H9 (cell line): ENCODE measurements at regions not wholly inside any gene's neighbourhood (a gene's known extent, or its start where the extent isn't known, plus 50 kb on each side); places are given as distances from the start of the nearest gene placed in this dataset.

ENCODE experiments used
- DNase-seq: peaks from one replicate; pipeline ENCODE4 v3.0.0-alpha.2; 2017
- H2AFZ ChIP-seq: one replicate; pipeline ENCODE4 v1.6.1; 2013; ENCODE audit warnings: mild to moderate bottlenecking, low read length, control low read depth, moderate library complexity
- H2AK5ac ChIP-seq: 2 replicates; pipeline ENCODE4 v1.6.1; 2013; ENCODE audit warnings: low read length, control low read depth, mixed read lengths; ENCODE audit not compliant: insufficient read length
- H2BK120ac ChIP-seq: one replicate; pipeline ENCODE4 v1.6.1; 2013; ENCODE audit warnings: low read depth, mild to moderate bottlenecking, low read length, control low read depth, inconsistent platforms; ENCODE audit not compliant: poor library complexity, severe bottlenecking
- H2BK12ac ChIP-seq: 2 replicates; pipeline ENCODE4 v1.6.1; 2013; ENCODE audit warnings: low read length, control low read depth, mixed read lengths, low read depth; ENCODE audit not compliant: insufficient read length
- H2BK15ac ChIP-seq: 2 replicates; pipeline ENCODE4 v1.6.1; 2013; ENCODE audit warnings: low read depth, low read length, control low read depth
- H2BK20ac ChIP-seq: one replicate; pipeline ENCODE4 v1.6.1; 2013; ENCODE audit warnings: low read depth, mild to moderate bottlenecking, low read length, control low read depth, inconsistent platforms; ENCODE audit not compliant: poor library complexity, severe bottlenecking
- H2BK5ac ChIP-seq: 2 replicates; pipeline ENCODE4 v1.6.1; 2013; ENCODE audit warnings: low read length, control low read depth, mixed read lengths; ENCODE audit not compliant: insufficient read length
- H3K14ac ChIP-seq: 2 replicates; pipeline ENCODE4 v1.6.1; 2013; ENCODE audit warnings: low read length, control low read depth; ENCODE audit not compliant: insufficient read depth
- H3K18ac ChIP-seq: 2 replicates; pipeline ENCODE4 v1.6.1; 2013; ENCODE audit warnings: low read depth, mild to moderate bottlenecking, mixed read lengths, low read length, control low read depth; ENCODE audit not compliant: insufficient read length
- H3K23ac ChIP-seq: 2 replicates; pipeline ENCODE4 v1.6.1; 2013; ENCODE audit warnings: low read length, control low read depth, mixed read lengths, low read depth; ENCODE audit not compliant: insufficient read length
- H3K23me2 ChIP-seq: 2 replicates; pipeline ENCODE4 v1.6.1; 2013; ENCODE audit warnings: low read depth, mild to moderate bottlenecking, mixed read lengths, low read length, control low read depth; ENCODE audit not compliant: insufficient read length, poor library complexity, severe bottlenecking
- H3K27ac ChIP-seq: 2 replicates; pipeline ENCODE4 v1.5.1; 2013; ENCODE audit warnings: low read length, control low read depth, mixed read lengths, low read depth; ENCODE audit not compliant: insufficient read length
- H3K27me3 ChIP-seq: 2 replicates; pipeline ENCODE4 v1.6.1; 2013; ENCODE audit warnings: low read length, control low read depth, inconsistent platforms; ENCODE audit not compliant: insufficient read depth
- H3K4ac ChIP-seq: 2 replicates; pipeline ENCODE4 v1.6.1; 2013; ENCODE audit warnings: low read depth, mild to moderate bottlenecking, control low read depth, inconsistent platforms, low read length, moderate library complexity
- H3K4me1 ChIP-seq: 2 replicates; pipeline ENCODE4 v1.6.1; 2013; ENCODE audit warnings: low read length, control low read depth, inconsistent platforms; ENCODE audit not compliant: insufficient read depth
- H3K4me2 ChIP-seq: 2 replicates; pipeline ENCODE4 v1.6.1; 2013; ENCODE audit warnings: low read length, control low read depth, mixed read lengths; ENCODE audit not compliant: insufficient read length, insufficient read depth
- H3K56ac ChIP-seq: 2 replicates; pipeline ENCODE4 v1.6.1; 2013; ENCODE audit warnings: low read depth, mild to moderate bottlenecking, mixed read lengths, low read length, control low read depth; ENCODE audit not compliant: insufficient read length
- H3K79me1 ChIP-seq: 2 replicates; pipeline ENCODE4 v1.6.1; 2013; ENCODE audit warnings: low read depth, mild to moderate bottlenecking, moderate library complexity, low read length, control low read depth, inconsistent platforms; ENCODE audit not compliant: insufficient read depth, poor library complexity, severe bottlenecking
- H3K79me2 ChIP-seq: 2 replicates; pipeline ENCODE4 v1.6.1; 2013; ENCODE audit warnings: low read length, control low read depth, inconsistent platforms; ENCODE audit not compliant: insufficient read depth
- H3K9ac ChIP-seq: 2 replicates; pipeline ENCODE4 v1.6.1; 2013; ENCODE audit warnings: low read length, control low read depth, mixed read lengths; ENCODE audit not compliant: insufficient read length; ENCODE audit errors: extremely low read depth
- H3K9me3 ChIP-seq: one replicate; pipeline ENCODE4 v1.6.1; 2013; ENCODE audit warnings: low read depth, low read length, inconsistent platforms; ENCODE audit not compliant: control insufficient read depth
- H3T11ph ChIP-seq: one replicate; pipeline ENCODE4 v1.6.1; 2013; ENCODE audit warnings: mild to moderate bottlenecking, low read length, control low read depth, inconsistent platforms
- H4K20me1 ChIP-seq: one replicate; pipeline ENCODE4 v1.6.1; 2013; ENCODE audit not compliant: control insufficient read depth, insufficient read length, insufficient read depth
- H4K5ac ChIP-seq: 2 replicates; pipeline ENCODE4 v1.6.1; 2013; ENCODE audit warnings: low read depth, mild to moderate bottlenecking, mixed read lengths, low read length, control low read depth; ENCODE audit not compliant: insufficient read length
- H4K8ac ChIP-seq: replicated peaks from 2 replicates; pipeline ENCODE4 v1.6.1; 2013; ENCODE audit warnings: low read length, control low read depth, mixed read lengths, low read depth; ENCODE audit not compliant: insufficient read length
- H4K91ac ChIP-seq: 2 replicates; pipeline ENCODE4 v1.6.1; 2013; ENCODE audit warnings: low read depth, mild to moderate bottlenecking, moderate library complexity, mixed read lengths, low read length, control low read depth; ENCODE audit not compliant: insufficient read length
- H3K27ac Mint-ChIP-seq, 3 experiments: 2 replicates in 2 of 3; 3 replicates in 1 of 3; pipeline ENCODE4 v1.8.0; 2020 to 2021; ENCODE audit warnings: mixed read lengths in 3 of 3, mild to moderate bottlenecking in 1 of 3, moderate library complexity in 1 of 3
- H3K27me3 Mint-ChIP-seq: 2 replicates; pipeline ENCODE4 v1.8.0; 2021; ENCODE audit warnings: low read depth, mild to moderate bottlenecking, moderate library complexity, mixed read lengths
- H3K36me3 Mint-ChIP-seq, 3 experiments: 2 replicates in 2 of 3; 3 replicates in 1 of 3; pipeline ENCODE4 v1.8.0; 2020 to 2021; ENCODE audit warnings: low read depth in 3 of 3, mixed read lengths in 3 of 3; ENCODE audit not compliant: insufficient read depth in 1 of 3
- H3K4me1 Mint-ChIP-seq, 2 experiments: 2 replicates each; pipeline ENCODE4 v1.8.0; 2020; ENCODE audit warnings: mixed read lengths in 2 of 2
- H3K4me3 Mint-ChIP-seq, 2 experiments: 2 replicates in 1 of 2; 3 replicates in 1 of 2; pipeline ENCODE4 v1.8.0; 2020 to 2021; ENCODE audit warnings: mild to moderate bottlenecking in 2 of 2, mixed read lengths in 2 of 2, moderate library complexity in 1 of 2
- H3K9me3 Mint-ChIP-seq, 2 experiments: 2 replicates in 1 of 2; 3 replicates in 1 of 2; pipeline ENCODE4 v1.8.0; 2020; ENCODE audit warnings: mild to moderate bottlenecking in 2 of 2, mixed read lengths in 2 of 2, moderate library complexity in 1 of 2
- WGBS: extraction: QIAGEN DNeasy Blood & Tissue Kit; methylation state at CpG from one replicate; pipeline ENCODE4 v1.1.7; 2013; ENCODE audit warnings: missing lambda C conversion rate, low lambda C conversion rate, mixed read lengths; ENCODE audit not compliant: insufficient read length; ENCODE audit errors: extremely low coverage; 5-methylcytosine and 5-hydroxymethylcytosine counted together
- TF ChIP-seq, protein P1 (sequence below): fragments of 200-600 bp; sonication (generic); conservative IDR thresholded peaks from 3 replicates; pipeline ENCODE4 v1.8.0; 2021; ENCODE audit warnings: antibody characterized with exemption, mild to moderate bottlenecking

- H3K4me1 Mint-ChIP-seq = no peaks in the 10 kb centered on the region
- no peak overlapping the region for H2BK5ac ChIP-seq
- no peak overlapping the region for H3K27ac ChIP-seq
- H2BK15ac ChIP-seq = no peak overlapping the region
- H3K9ac ChIP-seq = no peak overlapping the region
- H3T11ph ChIP-seq = no peak overlapping the region
- no peaks in the 10 kb centered on the region for H3K9me3 ChIP-seq
- no peak overlapping the region for H3K56ac ChIP-seq
- no peak overlapping the region for H3K4me3 Mint-ChIP-seq
- H3K4me1 ChIP-seq = no peaks in the 10 kb centered on the region
- H3K27me3 Mint-ChIP-seq = no peaks in the 10 kb centered on the region
- TF ChIP-seq, protein P1, sequence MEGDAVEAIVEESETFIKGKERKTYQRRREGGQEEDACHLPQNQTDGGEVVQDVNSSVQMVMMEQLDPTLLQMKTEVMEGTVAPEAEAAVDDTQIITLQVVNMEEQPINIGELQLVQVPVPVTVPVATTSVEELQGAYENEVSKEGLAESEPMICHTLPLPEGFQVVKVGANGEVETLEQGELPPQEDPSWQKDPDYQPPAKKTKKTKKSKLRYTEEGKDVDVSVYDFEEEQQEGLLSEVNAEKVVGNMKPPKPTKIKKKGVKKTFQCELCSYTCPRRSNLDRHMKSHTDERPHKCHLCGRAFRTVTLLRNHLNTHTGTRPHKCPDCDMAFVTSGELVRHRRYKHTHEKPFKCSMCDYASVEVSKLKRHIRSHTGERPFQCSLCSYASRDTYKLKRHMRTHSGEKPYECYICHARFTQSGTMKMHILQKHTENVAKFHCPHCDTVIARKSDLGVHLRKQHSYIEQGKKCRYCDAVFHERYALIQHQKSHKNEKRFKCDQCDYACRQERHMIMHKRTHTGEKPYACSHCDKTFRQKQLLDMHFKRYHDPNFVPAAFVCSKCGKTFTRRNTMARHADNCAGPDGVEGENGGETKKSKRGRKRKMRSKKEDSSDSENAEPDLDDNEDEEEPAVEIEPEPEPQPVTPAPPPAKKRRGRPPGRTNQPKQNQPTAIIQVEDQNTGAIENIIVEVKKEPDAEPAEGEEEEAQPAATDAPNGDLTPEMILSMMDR = no peak
- no peak overlapping the region for H2AK5ac ChIP-seq
- H3K79me1 ChIP-seq = no peaks in the 10 kb centered on the region
- H3K36me3 Mint-ChIP-seq = no peaks in the 10 kb centered on the region
- no peaks in the 10 kb centered on the region for H3K79me2 ChIP-seq
- no peak overlapping the region for H4K5ac ChIP-seq
- H3K4me2 ChIP-seq = no peak overlapping the region
- H2BK12ac ChIP-seq = no peak overlapping the region
- H3K27me3 ChIP-seq = no peaks in the 10 kb centered on the region
- H3K27ac Mint-ChIP-seq = no peak overlapping the region
- H3K18ac ChIP-seq = no peak overlapping the region
- no peak overlapping the region for H4K8ac ChIP-seq
- H4K91ac ChIP-seq = no peak overlapping the region
- no peak overlapping the region for H3K23ac ChIP-seq
- DNase-seq = no peak
- no peak overlapping the region for H2AFZ ChIP-seq
- H2BK120ac ChIP-seq = no peak overlapping the region
- no peak overlapping the region for H3K4ac ChIP-seq
- H3K23me2 ChIP-seq = no peaks in the 10 kb centered on the region
- no CpG with 5 or more reads among the region's 3 CpGs for WGBS
- H3K9me3 Mint-ChIP-seq = no peaks in the 10 kb centered on the region; a peak in 1 of 5 replicates
- H4K20me1 ChIP-seq = no peaks in the 10 kb centered on the region
- H3K14ac ChIP-seq = no peak overlapping the region
- H2BK20ac ChIP-seq = no peak overlapping the region
Measured at GRCh38 chr5:128904805-128905567, 60.3 kb upstream of the SLC27A6 start.
